NB4 (cell line): ENCODE measurements at regions not wholly inside any gene's neighbourhood (a gene's known extent, or its start where the extent isn't known, plus 50 kb on each side); places are given as distances from the start of the nearest gene placed in this dataset.

Experiments
- DNase-seq: peaks from one replicate; pipeline ENCODE4 v3.0.0; 2010; ENCODE audit warnings: low read depth
- H3K4me3 ChIP-seq: one replicate; pipeline ENCODE4 v1.5.1; 2011; ENCODE audit warnings: mild to moderate bottlenecking, low read depth, low read length, moderate library complexity
- MAX ChIP-seq: IDR thresholded peaks from 2 replicates; pipeline ENCODE4 v1.6.1; 2011; ENCODE audit warnings: low read depth, low read length
- MYC ChIP-seq: IDR thresholded peaks from 2 replicates; pipeline ENCODE4 v1.6.1; 2011; ENCODE audit warnings: low read depth, low read length
- POLR2A ChIP-seq: IDR thresholded peaks from 2 replicates; pipeline ENCODE4 v1.6.1; 2011; ENCODE audit warnings: mild to moderate bottlenecking; ENCODE audit not compliant: insufficient read length; ENCODE audit errors: extremely low read depth
- TF ChIP-seq, protein P1 (sequence below): IDR thresholded peaks from one replicate; pipeline ENCODE4 v1.5.1; 2012; ENCODE audit warnings: low read depth, low read length

GRCh38 chr5:4989118-4989517 lies 151.0 kb upstream of the ADAMTS16 start:
- no peak for DNase-seq
- H3K4me3 ChIP-seq, result no peak overlapping the region
- TF ChIP-seq POLR2A, result no peak
- no peak for TF ChIP-seq MYC
- TF ChIP-seq, protein P1, sequence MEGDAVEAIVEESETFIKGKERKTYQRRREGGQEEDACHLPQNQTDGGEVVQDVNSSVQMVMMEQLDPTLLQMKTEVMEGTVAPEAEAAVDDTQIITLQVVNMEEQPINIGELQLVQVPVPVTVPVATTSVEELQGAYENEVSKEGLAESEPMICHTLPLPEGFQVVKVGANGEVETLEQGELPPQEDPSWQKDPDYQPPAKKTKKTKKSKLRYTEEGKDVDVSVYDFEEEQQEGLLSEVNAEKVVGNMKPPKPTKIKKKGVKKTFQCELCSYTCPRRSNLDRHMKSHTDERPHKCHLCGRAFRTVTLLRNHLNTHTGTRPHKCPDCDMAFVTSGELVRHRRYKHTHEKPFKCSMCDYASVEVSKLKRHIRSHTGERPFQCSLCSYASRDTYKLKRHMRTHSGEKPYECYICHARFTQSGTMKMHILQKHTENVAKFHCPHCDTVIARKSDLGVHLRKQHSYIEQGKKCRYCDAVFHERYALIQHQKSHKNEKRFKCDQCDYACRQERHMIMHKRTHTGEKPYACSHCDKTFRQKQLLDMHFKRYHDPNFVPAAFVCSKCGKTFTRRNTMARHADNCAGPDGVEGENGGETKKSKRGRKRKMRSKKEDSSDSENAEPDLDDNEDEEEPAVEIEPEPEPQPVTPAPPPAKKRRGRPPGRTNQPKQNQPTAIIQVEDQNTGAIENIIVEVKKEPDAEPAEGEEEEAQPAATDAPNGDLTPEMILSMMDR, result no peak
- TF ChIP-seq MAX, result no peak

DNA sequence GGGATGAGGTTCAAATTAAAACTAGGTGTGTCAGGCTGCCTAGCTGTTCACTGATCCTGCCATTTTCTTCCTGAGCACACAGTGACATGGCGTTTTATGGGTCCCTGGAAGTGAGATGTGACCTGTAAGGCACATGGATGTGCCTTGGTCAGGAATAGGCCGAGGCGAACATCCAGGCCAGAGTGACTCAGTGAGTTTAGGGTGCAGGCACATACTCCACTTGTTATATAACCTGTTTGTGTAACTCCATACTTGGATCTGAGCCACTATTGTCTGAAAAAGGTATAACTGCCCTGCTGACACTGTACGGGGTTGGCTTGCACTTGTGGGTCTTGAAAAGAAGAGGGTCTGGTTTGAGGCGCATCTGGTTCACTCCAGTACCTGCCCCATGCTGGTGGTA lies 150.1 kb upstream of the ADAMTS16 start:
- H3K4me3 ChIP-seq, result no peak overlapping the region
- TF ChIP-seq POLR2A (no peak), MYC (no peak), MAX (no peak)
- TF ChIP-seq, protein P1, result no peak
- DNase-seq, result no peak

DNA sequence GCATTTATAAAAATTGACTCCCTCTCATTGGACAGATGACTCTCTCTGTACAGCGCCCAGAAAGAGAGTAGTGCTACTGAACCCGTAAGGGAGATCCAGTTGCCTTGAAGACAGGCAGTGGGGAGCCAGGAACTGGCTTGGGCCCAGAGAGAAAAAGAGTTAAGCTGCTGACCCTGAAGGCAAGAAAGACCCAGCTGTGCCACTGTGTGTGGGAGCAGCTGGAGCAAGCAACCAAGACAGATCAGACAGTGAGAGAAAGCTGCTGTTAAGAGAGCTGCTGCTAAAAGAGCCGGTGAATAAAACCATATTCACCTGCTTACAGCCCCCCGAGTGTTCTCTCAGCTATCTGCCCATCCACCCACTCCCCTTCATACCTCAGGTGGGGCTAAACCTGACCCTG lies 149.7 kb upstream of the ADAMTS16 start:
- DNase-seq, result no peak
- no peak overlapping the region for H3K4me3 ChIP-seq
- TF ChIP-seq MAX, result no peak
- TF ChIP-seq POLR2A, result no peak
- no peak for TF ChIP-seq MYC
- TF ChIP-seq, protein P1, result no peak

- TF ChIP-seq MAX, result no peak
Observed at GRCh38 chr5:4991925-4992324, 148.2 kb upstream of the ADAMTS16 start.

GRCh38 chr5:4995014-4995413 lies 145.1 kb upstream of the ADAMTS16 start:
- no peak for TF ChIP-seq MYC
- no peak for TF ChIP-seq MAX
- TF ChIP-seq, protein P1, result no peak
- DNase-seq, result peak; percentile 17

More at GRCh38 chr5:4991925-4992324, 148.2 kb upstream of the ADAMTS16 start:
- DNase-seq, result no peak
- H3K4me3 ChIP-seq, result no peak overlapping the region

DNA sequence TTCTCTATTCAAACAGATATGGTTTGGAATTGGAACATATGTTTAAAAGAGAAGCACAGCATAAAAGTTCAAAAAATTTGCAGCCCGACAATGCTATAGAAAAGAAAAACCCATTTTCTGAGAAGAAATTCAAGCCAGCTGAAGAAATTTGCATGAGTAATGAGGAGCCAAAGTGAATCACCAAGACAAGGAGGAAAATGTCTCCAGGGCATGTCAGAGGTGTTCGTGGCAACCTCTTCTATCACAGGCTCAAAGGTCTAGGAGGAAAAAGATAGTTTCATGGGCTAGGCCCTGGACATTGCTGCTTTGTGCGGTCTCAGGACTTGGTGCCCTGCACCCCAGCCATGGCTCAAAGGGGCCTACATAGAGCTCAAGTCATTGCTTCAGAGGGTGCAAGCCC lies 134.8 kb upstream of the ADAMTS16 start:
- no peak for TF ChIP-seq MAX
- no peak for TF ChIP-seq MYC
- TF ChIP-seq POLR2A, result no peak
- TF ChIP-seq, protein P1, result no peak
- H3K4me3 ChIP-seq, result no peak overlapping the region
- no peak for DNase-seq

More at GRCh38 chr5:4995014-4995413, 145.1 kb upstream of the ADAMTS16 start:
- no peak overlapping the region for H3K4me3 ChIP-seq
